Caco-2 (cell line): ENCODE measurements at regions not wholly inside any gene's neighbourhood (a gene's known extent, or its start where the extent isn't known, plus 50 kb on each side); places are given as distances from the start of the nearest gene placed in this dataset.

Experiments
- BruUV-seq: library from RNA; stranded (reverse); fragments of 400-500 nt; replicated peaks from 2 replicates; lab custom pipeline; 2021; lab: Mats Ljungman, UMichigan
- CTCF ChIA-PET: fragments of 300-600 bp; sonication (Branson Sonifier 250); formaldehyde crosslinking; loops from one replicate; lab custom pipeline; 2022; ENCODE audit warnings: antibody characterized with exemption; lab: Charles Lee
- POLR2A ChIA-PET: fragments of 300-600 bp; sonication (Branson Sonifier 250); formaldehyde crosslinking; loops from one replicate; lab custom pipeline; 2022; ENCODE audit warnings: antibody characterized with exemption; lab: Charles Lee
- DNase-seq, 2 experiments: peaks; one replicate each; pipeline versions ENCODE4 v3.0.0 to v3.0.0-alpha.2; 2020 to 2022
- H3K27me3 ChIP-seq: replicated peaks from 2 replicates; pipeline ENCODE4 v1.6.0; 2011; ENCODE audit warnings: low read length; ENCODE audit not compliant: control insufficient read depth, insufficient read depth
- H3K36me3 ChIP-seq: 2 replicates; pipeline ENCODE4 v1.5.1; 2011; ENCODE audit warnings: low read length; ENCODE audit not compliant: control insufficient read depth, insufficient read depth
- H3K4me1 ChIP-seq: fragments of 250-450 bp; sonication (Bioruptor Pico); 2 replicates; pipeline ENCODE4 v1.5.1; 2020; ENCODE audit warnings: mild to moderate bottlenecking
- H3K4me3 ChIP-seq: 2 replicates; pipeline ENCODE4 v1.5.1; 2011; ENCODE audit warnings: low read depth, mild to moderate bottlenecking, control low read depth, low read length
- H3K9me3 ChIP-seq: fragments of 250-450 bp; sonication (Bioruptor Pico); 2 replicates; pipeline ENCODE4 v1.5.1; 2020; ENCODE audit warnings: mild to moderate bottlenecking, moderate library complexity
- H3K27ac Mint-ChIP-seq: one replicate; pipeline ENCODE4 v1.8.0; 2022; ENCODE audit warnings: mixed read lengths; ENCODE audit not compliant: unreplicated experiment
- H3K27me3 Mint-ChIP-seq: one replicate; pipeline ENCODE4 v1.8.0; 2022; ENCODE audit warnings: mixed read lengths; ENCODE audit not compliant: insufficient read depth, unreplicated experiment
- H3K36me3 Mint-ChIP-seq: one replicate; pipeline ENCODE4 v1.8.0; 2022; ENCODE audit warnings: mild to moderate bottlenecking, mixed read lengths; ENCODE audit not compliant: insufficient read depth, unreplicated experiment
- H3K4me1 Mint-ChIP-seq: one replicate; pipeline ENCODE4 v1.8.0; 2022; ENCODE audit warnings: low read depth, mixed read lengths; ENCODE audit not compliant: unreplicated experiment
- H3K4me3 Mint-ChIP-seq: one replicate; pipeline ENCODE4 v1.8.0; 2022; ENCODE audit warnings: mild to moderate bottlenecking, moderate library complexity, mixed read lengths; ENCODE audit not compliant: unreplicated experiment
- H3K9me3 Mint-ChIP-seq: one replicate; pipeline ENCODE4 v1.8.0; 2022; ENCODE audit warnings: mixed read lengths; ENCODE audit not compliant: unreplicated experiment
- intact Hi-C: fragments of 100-400 bp; cut with micrococcal nuclease; formaldehyde crosslinking; loops from one replicate; pipeline ENCODE4 v1.10.0; 2022; ENCODE audit not compliant: unreplicated experiment
- TF ChIP-seq, protein P1 (sequence below), 2 experiments: fragments of 200-600 bp in 1 of 2; IDR thresholded peaks; 1 replicate in 1 of 2; 2 replicates in 1 of 2; pipeline versions ENCODE4 v1.5.1 to v1.8.0; 2011 to 2022; ENCODE audit warnings: antibody characterized with exemption in 1 of 2, control low read depth in 1 of 2, inconsistent platforms in 1 of 2, low read depth in 1 of 2, low read length in 1 of 2, mild to moderate bottlenecking in 1 of 2, moderate library complexity in 1 of 2; ENCODE audit not compliant: insufficient read depth in 1 of 2, severe bottlenecking in 1 of 2, unreplicated experiment in 1 of 2

GRCh38 chr20:10807013-10807412 lies 133.2 kb upstream of the JAG1 start:
- ChIA-PET CTCF (interaction anchor here (0.6 kb wide), 2 partner anchors 101 to 117 kb away, joined by 5 read pairs; no protein-coding TSS in a partner anchor), POLR2A (no interaction called here)
- intact Hi-C loops = no loop called here
- no peaks in the 10 kb centered on the region for H3K27me3 ChIP-seq
- no peaks in the 10 kb centered on the region for H3K36me3 ChIP-seq
- H3K4me3 ChIP-seq = no peak overlapping the region
- Mint-ChIP-seq H3K9me3 (no peaks in the 10 kb centered on the region), H3K4me3 (no peak overlapping the region), H3K27me3 (no peaks in the 10 kb centered on the region), H3K27ac (no peak overlapping the region), H3K4me1 (no peaks in the 10 kb centered on the region), H3K36me3 (no peaks in the 10 kb centered on the region)
- H3K9me3 ChIP-seq = no peaks in the 10 kb centered on the region
- TF ChIP-seq, protein P1, sequence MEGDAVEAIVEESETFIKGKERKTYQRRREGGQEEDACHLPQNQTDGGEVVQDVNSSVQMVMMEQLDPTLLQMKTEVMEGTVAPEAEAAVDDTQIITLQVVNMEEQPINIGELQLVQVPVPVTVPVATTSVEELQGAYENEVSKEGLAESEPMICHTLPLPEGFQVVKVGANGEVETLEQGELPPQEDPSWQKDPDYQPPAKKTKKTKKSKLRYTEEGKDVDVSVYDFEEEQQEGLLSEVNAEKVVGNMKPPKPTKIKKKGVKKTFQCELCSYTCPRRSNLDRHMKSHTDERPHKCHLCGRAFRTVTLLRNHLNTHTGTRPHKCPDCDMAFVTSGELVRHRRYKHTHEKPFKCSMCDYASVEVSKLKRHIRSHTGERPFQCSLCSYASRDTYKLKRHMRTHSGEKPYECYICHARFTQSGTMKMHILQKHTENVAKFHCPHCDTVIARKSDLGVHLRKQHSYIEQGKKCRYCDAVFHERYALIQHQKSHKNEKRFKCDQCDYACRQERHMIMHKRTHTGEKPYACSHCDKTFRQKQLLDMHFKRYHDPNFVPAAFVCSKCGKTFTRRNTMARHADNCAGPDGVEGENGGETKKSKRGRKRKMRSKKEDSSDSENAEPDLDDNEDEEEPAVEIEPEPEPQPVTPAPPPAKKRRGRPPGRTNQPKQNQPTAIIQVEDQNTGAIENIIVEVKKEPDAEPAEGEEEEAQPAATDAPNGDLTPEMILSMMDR (IDR thresholded peaks at IDR 0.05; ENCODE audit: insufficient read depth in 1 of 2, low read depth in 1 of 2, low read length in 1 of 2, severe bottlenecking in 1 of 2, unreplicated experiment in 1 of 2) = no peak
- no peaks in the 10 kb centered on the region for H3K4me1 ChIP-seq
- BruUV-seq = no TSS peak
- no peak for DNase-seq

- TF ChIP-seq, protein P1 (IDR thresholded peaks at IDR 0.05; ENCODE audit: insufficient read depth in 1 of 2, low read depth in 1 of 2, low read length in 1 of 2, severe bottlenecking in 1 of 2, unreplicated experiment in 1 of 2) = no peak
Observed at GRCh38 chr20:10812759-10813327, 139.0 kb upstream of the JAG1 start.

DNA sequence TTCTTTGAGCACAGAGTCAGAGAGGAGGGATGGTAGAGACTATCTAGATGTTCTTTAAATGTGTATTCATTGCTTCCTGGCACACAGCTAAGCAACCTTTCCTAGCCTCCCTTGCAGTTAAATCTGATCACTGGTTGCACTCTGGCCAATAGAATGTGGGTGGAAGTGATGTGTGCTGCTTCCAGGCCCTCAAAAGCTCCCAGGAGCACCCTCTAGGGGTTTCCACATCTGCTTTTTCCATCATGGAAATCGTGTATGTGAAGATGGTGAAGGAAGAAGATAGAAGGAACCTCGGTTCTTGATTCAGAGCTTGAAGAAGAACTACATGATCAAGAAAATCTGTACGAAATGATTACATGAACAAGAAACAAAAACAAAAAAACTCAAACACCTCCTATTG lies 149.8 kb upstream of the JAG1 start:
- H3K9me3 Mint-ChIP-seq = no peaks in the 10 kb centered on the region
- CTCF ChIA-PET = no interaction called here
- BruUV-seq = no TSS peak

More at GRCh38 chr20:10812759-10813327, 139.0 kb upstream of the JAG1 start:
- DNase-seq = no peak
- H3K4me1 ChIP-seq = no peaks in the 10 kb centered on the region
- Mint-ChIP-seq H3K27ac (no peak overlapping the region), H3K4me3 (no peak overlapping the region), H3K9me3 (no peaks in the 10 kb centered on the region), H3K4me1 (no peaks in the 10 kb centered on the region), H3K36me3 (no peaks in the 10 kb centered on the region), H3K27me3 (no peaks in the 10 kb centered on the region)
- H3K9me3 ChIP-seq = no peaks in the 10 kb centered on the region
- ChIA-PET POLR2A (no interaction called here), CTCF (no interaction called here)
- no TSS peak for BruUV-seq
- no peaks in the 10 kb centered on the region for H3K36me3 ChIP-seq
- intact Hi-C loops = no loop called here
- no peaks in the 10 kb centered on the region for H3K27me3 ChIP-seq
- no peak overlapping the region for H3K4me3 ChIP-seq

More for the DNA sequence above, 149.8 kb upstream of the JAG1 start:
- Histone ChIP-seq H3K4me1 (no peaks in the 10 kb centered on the region), H3K9me3 (no peaks in the 10 kb centered on the region), H3K36me3 (no peaks in the 10 kb centered on the region), H3K4me3 (no peak overlapping the region), H3K27me3 (no peaks in the 10 kb centered on the region)
- Mint-ChIP-seq H3K36me3 (no peaks in the 10 kb centered on the region), H3K4me1 (no peaks in the 10 kb centered on the region), H3K27ac (no peak overlapping the region), H3K27me3 (no peaks in the 10 kb centered on the region), H3K4me3 (no peak overlapping the region)
- TF ChIP-seq, protein P1 (IDR thresholded peaks at IDR 0.05; ENCODE audit: insufficient read depth in 1 of 2, low read depth in 1 of 2, low read length in 1 of 2, severe bottlenecking in 1 of 2, unreplicated experiment in 1 of 2) = no peak
- POLR2A ChIA-PET = no interaction called here
- no peak for DNase-seq
- intact Hi-C loops = no loop called here
